SK-N-SH (cell line): ENCODE measurements at regions not wholly inside any gene's neighbourhood (a gene's known extent, or its start where the extent isn't known, plus 50 kb on each side); places are given as distances from the start of the nearest gene placed in this dataset.

Experiments
- EZH2phosphoT487 ChIP-seq: fragments of 200-600 bp; sonication (generic); IDR thresholded peaks from 2 replicates; pipeline ENCODE4 v1.6.1; 2017; ENCODE audit warnings: low read depth, mixed run types, mild to moderate bottlenecking, antibody characterized with exemption, moderate library complexity, borderline replicate concordance
- FOXM1 ChIP-seq: IDR thresholded peaks from 2 replicates; pipeline ENCODE4 v1.4.0; 2012; ENCODE audit warnings: low read depth, mild to moderate bottlenecking
- GABPA ChIP-seq: IDR thresholded peaks from 2 replicates; pipeline ENCODE4 v1.4.0; 2012; ENCODE audit warnings: low read depth, mild to moderate bottlenecking
- JUND ChIP-seq: IDR thresholded peaks from 2 replicates; pipeline ENCODE4 v1.4.0; 2012
- MXI1 ChIP-seq: IDR thresholded peaks from 2 replicates; pipeline ENCODE4 v1.6.1; 2012; ENCODE audit warnings: mild to moderate bottlenecking, low read depth, low read length, improper control_type of control experiment
- RAD21 ChIP-seq: IDR thresholded peaks from 2 replicates; pipeline ENCODE4 v1.6.1; 2012; ENCODE audit warnings: mild to moderate bottlenecking, low read length
- RCOR1 ChIP-seq: fragments of 150-350 bp; IDR thresholded peaks from 2 replicates; pipeline ENCODE4 v1.6.1; 2017; ENCODE audit warnings: antibody characterized with exemption, low read length
- SIN3A ChIP-seq: IDR thresholded peaks from 2 replicates; pipeline ENCODE4 v1.6.1; 2012; ENCODE audit warnings: low read depth, mild to moderate bottlenecking, low read length, moderate library complexity, borderline replicate concordance
- TEAD4 ChIP-seq: IDR thresholded peaks from 2 replicates; pipeline ENCODE4 v1.4.0; 2012; ENCODE audit warnings: mild to moderate bottlenecking, borderline replicate concordance; ENCODE audit not compliant: insufficient read depth
- TF ChIP-seq, protein P1 (sequence below): fragments of 200-600 bp; sonication (generic); IDR thresholded peaks from 2 replicates; pipeline ENCODE4 v1.6.1; 2017; ENCODE audit warnings: antibody characterized with exemption, mild to moderate bottlenecking, moderate library complexity
- TF ChIP-seq, protein P2 (sequence below): fragments of 150-350 bp; IDR thresholded peaks from 2 replicates; pipeline ENCODE4 v1.6.1; 2017; ENCODE audit warnings: antibody characterized with exemption, low read length, low read depth, borderline replicate concordance

GRCh38 chr18:39455285-39455684, 1889.7 kb upstream of the CELF4 start:
- TF ChIP-seq TEAD4 (no peak), MXI1 (no peak), RCOR1 (no peak), JUND (no peak), SIN3A (no peak), GABPA (no peak), RAD21 (no peak), FOXM1 (no peak), EZH2phosphoT487 (no peak)
- TF ChIP-seq, protein P1, sequence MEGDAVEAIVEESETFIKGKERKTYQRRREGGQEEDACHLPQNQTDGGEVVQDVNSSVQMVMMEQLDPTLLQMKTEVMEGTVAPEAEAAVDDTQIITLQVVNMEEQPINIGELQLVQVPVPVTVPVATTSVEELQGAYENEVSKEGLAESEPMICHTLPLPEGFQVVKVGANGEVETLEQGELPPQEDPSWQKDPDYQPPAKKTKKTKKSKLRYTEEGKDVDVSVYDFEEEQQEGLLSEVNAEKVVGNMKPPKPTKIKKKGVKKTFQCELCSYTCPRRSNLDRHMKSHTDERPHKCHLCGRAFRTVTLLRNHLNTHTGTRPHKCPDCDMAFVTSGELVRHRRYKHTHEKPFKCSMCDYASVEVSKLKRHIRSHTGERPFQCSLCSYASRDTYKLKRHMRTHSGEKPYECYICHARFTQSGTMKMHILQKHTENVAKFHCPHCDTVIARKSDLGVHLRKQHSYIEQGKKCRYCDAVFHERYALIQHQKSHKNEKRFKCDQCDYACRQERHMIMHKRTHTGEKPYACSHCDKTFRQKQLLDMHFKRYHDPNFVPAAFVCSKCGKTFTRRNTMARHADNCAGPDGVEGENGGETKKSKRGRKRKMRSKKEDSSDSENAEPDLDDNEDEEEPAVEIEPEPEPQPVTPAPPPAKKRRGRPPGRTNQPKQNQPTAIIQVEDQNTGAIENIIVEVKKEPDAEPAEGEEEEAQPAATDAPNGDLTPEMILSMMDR: no peak
- TF ChIP-seq, protein P2, sequence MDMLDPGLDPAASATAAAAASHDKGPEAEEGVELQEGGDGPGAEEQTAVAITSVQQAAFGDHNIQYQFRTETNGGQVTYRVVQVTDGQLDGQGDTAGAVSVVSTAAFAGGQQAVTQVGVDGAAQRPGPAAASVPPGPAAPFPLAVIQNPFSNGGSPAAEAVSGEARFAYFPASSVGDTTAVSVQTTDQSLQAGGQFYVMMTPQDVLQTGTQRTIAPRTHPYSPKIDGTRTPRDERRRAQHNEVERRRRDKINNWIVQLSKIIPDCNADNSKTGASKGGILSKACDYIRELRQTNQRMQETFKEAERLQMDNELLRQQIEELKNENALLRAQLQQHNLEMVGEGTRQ: no peak
